ENCODE measurements at regions not wholly inside any gene's neighbourhood (a gene's known extent, or its start where the extent isn't known, plus 50 kb on each side); places are given as distances from the start of the nearest gene placed in this dataset.

DNA sequence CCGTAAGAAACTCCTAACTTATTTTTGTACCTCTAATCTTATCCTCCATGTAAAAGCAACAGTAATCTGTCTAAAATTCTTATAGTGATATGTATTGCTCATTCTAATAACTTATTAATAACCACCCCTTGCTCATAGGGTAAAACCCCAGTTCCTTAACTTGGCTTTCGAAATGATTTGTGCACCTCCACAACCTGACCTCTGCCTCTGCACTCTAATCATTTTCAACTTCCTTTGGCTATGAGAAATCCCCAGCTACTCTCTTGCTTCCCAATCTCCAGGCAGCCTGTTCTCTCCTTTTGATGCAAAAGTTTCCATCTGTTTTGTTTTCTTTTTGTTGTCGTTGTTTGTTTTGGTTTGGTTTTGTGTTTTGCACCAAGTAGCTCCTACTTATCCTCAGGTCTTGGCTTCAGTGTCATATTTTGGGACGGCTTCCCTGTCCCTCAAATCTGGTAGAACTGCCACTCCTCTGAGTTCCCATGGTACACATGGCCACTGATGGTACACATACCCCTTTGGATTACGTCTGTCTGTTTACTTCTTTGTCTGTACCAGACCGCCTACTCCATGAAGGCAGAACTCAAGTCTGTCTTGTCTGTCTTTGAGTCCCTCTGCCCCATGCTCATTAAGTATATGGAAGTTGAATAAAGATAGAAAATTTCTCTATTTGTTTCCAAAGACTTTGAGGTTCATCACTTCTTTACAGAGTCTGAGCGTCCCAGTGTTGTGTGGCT lies 105.6 kb upstream of the TGFBR2 start:
- Histone ChIP-seq H3K4me3 (no peak overlapping the region), H3K36me3 (replicated peaks) (no peaks in the 10 kb centered on the region), H3K27me3 (ENCODE audit: low read depth) (no peaks in the 10 kb centered on the region), H3K9me3 (no peaks in the 10 kb centered on the region), H3K4me1 (no peaks in the 10 kb centered on the region; the same call in none of the 2 replicates)
- no peak for DNase-seq (ENCODE audit: low spot score in 2 of 2)
- in situ Hi-C loops (cut with MboI; ENCODE audit: low sequenced_read_pairs): no loop called here

DNA sequence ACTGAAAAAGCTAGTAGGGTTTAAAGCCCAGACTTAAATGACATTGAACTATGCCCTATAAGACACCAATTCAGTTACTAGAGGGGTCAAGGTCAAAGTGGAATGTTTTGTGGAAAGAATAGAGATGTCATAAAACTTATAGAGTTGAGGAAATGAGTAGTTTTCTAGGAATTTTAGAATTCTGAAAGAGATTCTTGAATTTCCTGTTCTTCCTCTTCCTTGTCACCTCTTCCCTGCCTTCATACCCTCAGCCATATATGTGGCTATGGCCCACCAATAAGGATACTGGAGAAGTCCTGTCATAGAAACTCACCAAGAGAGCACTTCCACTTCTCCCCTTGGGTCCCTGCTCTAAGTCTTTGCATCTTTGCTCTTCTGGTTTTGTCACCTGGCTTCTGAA lies 104.9 kb upstream of the TGFBR2 start:
- Histone ChIP-seq H3K36me3 (replicated peaks) (no peaks in the 10 kb centered on the region), H3K4me1 (no peaks in the 10 kb centered on the region), H3K9me3 (no peaks in the 10 kb centered on the region), H3K4me3 (no peak overlapping the region), H3K27me3 (ENCODE audit: low read depth) (no peaks in the 10 kb centered on the region)
- in situ Hi-C loops (cut with MboI; ENCODE audit: low sequenced_read_pairs): no loop called here
- no peak for DNase-seq (ENCODE audit: low spot score in 2 of 2)

DNA sequence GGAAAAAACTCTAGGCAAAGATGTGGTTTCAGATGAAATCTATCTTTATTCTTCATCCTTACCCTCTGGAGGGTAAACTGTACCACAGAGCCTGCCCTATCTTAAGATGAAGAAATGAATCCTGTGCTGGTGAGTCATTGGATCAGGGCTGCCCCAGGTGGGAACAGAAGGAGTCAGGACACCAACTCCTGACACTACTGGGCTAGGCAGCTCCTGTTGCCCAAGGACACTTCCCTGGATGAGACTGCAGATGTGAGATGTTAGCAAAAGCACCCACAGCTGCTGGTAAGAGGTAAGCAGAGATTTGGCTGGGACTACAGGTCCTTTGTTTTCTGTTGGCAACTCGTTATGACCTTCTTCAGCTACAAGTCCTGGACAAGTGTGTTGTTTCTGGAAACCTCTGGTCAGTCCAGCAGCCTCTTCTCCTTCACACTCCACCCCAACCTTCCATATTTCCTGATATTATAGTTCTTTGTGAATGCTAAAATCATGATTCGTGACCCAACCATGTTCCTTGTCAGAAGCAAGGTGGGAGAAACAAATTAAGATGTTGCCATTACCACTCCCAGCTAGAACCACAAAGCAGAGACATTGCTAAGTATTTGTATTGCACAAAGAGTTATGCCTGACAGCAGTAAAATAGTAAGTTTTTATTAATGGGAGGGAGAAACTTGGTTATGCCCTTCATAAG lies 104.2 kb upstream of the TGFBR2 start:
- Histone ChIP-seq H3K9me3 (no peaks in the 10 kb centered on the region), H3K4me1 (no peaks in the 10 kb centered on the region), H3K4me3 (no peak overlapping the region), H3K27me3 (ENCODE audit: low read depth) (no peaks in the 10 kb centered on the region), H3K36me3 (replicated peaks) (no peaks in the 10 kb centered on the region)
- in situ Hi-C loops (cut with MboI; ENCODE audit: low sequenced_read_pairs): no loop called here
- no peak for DNase-seq (ENCODE audit: low spot score in 2 of 2)

DNA sequence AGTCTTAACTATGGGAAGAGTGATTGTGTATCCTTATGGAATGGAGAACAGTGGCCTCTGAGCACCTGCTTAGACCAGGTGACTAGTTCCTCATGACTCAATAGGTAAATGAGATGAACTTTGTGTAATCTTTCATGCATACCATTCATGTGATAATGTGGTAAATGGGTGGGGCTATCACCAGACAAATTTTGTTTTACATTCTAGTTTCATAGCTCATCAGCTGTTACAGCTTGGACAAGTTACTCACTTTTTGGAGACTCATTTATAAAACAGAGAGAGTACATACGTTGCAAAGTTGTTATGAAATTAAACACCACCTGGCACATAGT lies 103.7 kb upstream of the TGFBR2 start:
- H3K4me3 ChIP-seq: no peak overlapping the region
- in situ Hi-C loops (cut with MboI; ENCODE audit: low sequenced_read_pairs): no loop called here
- no peaks in the 10 kb centered on the region for H3K27me3 ChIP-seq (ENCODE audit: low read depth)
- no peaks in the 10 kb centered on the region for H3K9me3 ChIP-seq
- no peaks in the 10 kb centered on the region for H3K4me1 ChIP-seq
- no peak for DNase-seq (ENCODE audit: low spot score in 2 of 2)
- no peaks in the 10 kb centered on the region for H3K36me3 ChIP-seq (replicated peaks)

DNA sequence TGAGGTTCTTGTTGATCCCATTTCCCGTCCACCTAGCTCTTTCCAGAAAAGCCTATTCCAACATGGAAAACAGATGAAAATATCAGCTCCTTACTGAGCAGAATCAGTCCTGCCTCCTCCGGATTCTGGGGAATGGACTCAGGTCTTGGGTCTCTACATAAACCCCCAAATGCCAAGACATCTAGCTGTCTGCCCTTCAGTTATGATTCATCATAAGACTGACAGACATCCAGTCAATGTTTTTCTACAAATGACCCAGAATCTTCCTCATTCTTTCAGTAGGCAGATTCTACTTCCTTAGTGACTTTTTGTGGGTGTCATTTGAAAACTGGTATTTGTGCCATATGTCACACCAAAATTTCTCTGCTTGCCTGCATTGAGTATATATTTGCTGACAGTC lies 103.0 kb upstream of the TGFBR2 start:
- H3K4me1 ChIP-seq: no peaks in the 10 kb centered on the region
- in situ Hi-C loops (cut with MboI; ENCODE audit: low sequenced_read_pairs): no loop called here
- H3K9me3 ChIP-seq: no peaks in the 10 kb centered on the region
- DNase-seq (ENCODE audit: low spot score in 2 of 2): no peak
- H3K27me3 ChIP-seq (ENCODE audit: low read depth): no peaks in the 10 kb centered on the region
- H3K36me3 ChIP-seq (replicated peaks): no peaks in the 10 kb centered on the region
- H3K4me3 ChIP-seq: no peak overlapping the region

DNA sequence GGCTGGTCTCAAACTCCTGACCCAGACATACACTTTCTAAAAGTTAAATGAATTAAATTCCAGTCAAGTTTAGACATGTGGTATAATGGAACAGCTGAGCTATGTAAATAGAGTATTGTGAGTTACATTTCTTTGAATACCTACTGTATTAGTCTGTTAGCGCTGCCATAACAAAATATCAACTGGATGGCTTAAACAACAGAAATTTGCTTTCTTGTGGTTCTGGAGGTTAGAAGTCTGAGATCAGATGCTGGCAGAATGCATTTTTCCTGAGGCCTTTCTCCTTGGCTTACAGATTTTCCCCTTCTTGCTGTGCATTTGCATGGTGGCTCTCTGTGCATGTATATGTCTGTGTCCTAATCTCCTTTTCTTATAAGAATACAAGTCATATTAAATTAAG lies 101.5 kb upstream of the TGFBR2 start:
- no peaks in the 10 kb centered on the region for H3K27me3 ChIP-seq (ENCODE audit: low read depth)
- H3K9me3 ChIP-seq: no peaks in the 10 kb centered on the region
- in situ Hi-C loops (cut with MboI; ENCODE audit: low sequenced_read_pairs): no loop called here
- H3K4me1 ChIP-seq: no peaks in the 10 kb centered on the region
- H3K36me3 ChIP-seq (replicated peaks): no peaks in the 10 kb centered on the region
- no peak for DNase-seq (ENCODE audit: low spot score in 2 of 2)
- no peak overlapping the region for H3K4me3 ChIP-seq

DNA sequence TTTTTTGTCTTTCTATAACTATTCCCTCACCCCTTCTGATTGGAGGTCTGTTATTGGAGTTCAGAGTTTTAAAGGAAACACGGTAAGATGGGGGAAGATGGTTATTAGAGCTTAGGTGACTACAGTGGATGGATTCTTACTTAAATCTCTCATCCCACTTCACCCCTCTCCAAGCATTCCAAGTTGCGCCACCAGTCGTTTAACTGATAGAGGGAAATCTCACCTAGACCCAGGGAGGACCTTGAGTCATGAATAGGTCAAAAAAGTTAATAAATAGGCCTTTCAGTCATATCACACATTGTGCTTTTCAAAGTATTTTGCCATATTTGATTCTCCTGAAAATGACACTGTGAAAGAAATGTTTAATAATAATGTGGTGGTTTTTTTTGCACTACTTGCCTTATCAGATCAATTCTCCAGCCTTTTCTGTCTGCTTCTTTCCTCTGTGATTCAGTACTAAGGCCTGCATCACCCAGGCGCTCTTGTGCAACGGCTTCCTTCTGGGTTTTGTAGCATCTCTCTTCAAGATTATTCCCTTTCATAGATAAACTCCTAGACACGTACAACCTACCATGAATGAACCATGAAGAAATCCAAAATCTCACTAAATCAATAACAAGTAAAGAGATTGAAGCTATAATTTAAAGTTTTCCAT lies 100.4 kb upstream of the TGFBR2 start:
- in situ Hi-C loops (cut with MboI; ENCODE audit: low sequenced_read_pairs): no loop called here
- Histone ChIP-seq H3K4me1 (no peaks in the 10 kb centered on the region), H3K9me3 (no peaks in the 10 kb centered on the region), H3K27me3 (ENCODE audit: low read depth) (no peaks in the 10 kb centered on the region), H3K36me3 (replicated peaks) (no peaks in the 10 kb centered on the region), H3K4me3 (no peak overlapping the region)
- no peak for DNase-seq (ENCODE audit: low spot score in 2 of 2)

DNA sequence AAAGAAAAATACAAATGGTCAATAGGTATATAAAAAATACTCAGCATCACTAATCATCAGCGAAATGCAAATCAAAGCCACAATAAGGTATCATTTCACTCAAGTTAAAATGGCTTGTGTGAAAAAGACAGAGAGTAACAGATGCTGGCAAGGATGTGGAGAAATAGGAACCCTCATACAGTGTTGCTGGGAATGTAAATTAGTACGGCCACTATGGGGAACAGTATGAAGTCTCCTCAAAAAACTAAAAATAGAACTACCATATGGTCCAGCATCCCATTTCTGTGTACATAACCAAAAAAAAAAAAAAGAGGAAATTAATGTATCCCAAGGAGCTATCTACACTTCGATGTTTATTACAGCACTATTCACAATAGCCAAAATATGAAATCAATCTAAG lies 98.1 kb upstream of the TGFBR2 start:
- Histone ChIP-seq H3K36me3 (replicated peaks) (no peaks in the 10 kb centered on the region), H3K4me3 (no peak overlapping the region), H3K4me1 (no peaks in the 10 kb centered on the region), H3K9me3 (no peaks in the 10 kb centered on the region), H3K27me3 (ENCODE audit: low read depth) (no peaks in the 10 kb centered on the region)
- in situ Hi-C loops (cut with MboI; ENCODE audit: low sequenced_read_pairs): no loop called here
- no peak for DNase-seq (ENCODE audit: low spot score in 2 of 2)

DNA sequence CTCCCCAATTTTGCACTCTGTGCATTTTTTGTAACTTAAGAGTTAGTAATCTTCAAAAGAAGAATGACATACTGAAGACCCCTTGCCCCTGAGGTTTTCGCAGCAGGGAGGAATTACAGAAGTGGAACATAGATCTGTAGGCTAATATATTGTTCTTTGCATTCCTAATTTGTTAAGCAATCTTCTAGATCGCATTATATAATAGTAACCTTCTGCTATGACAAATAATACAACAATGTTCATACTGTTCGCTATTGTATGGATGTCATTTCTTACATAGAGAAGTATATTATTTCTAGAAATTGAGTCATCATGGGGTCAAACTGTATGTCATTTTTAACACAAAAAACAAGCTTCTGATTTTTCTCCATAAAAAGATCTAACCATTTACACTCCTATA lies 95.8 kb upstream of the TGFBR2 start:
- in situ Hi-C loops (cut with MboI; ENCODE audit: low sequenced_read_pairs): no loop called here
- DNase-seq (ENCODE audit: low spot score in 2 of 2): no peak
- Histone ChIP-seq H3K36me3 (replicated peaks) (no peaks in the 10 kb centered on the region), H3K4me1 (no peaks in the 10 kb centered on the region), H3K27me3 (ENCODE audit: low read depth) (no peaks in the 10 kb centered on the region), H3K9me3 (no peaks in the 10 kb centered on the region), H3K4me3 (no peak overlapping the region)

DNA sequence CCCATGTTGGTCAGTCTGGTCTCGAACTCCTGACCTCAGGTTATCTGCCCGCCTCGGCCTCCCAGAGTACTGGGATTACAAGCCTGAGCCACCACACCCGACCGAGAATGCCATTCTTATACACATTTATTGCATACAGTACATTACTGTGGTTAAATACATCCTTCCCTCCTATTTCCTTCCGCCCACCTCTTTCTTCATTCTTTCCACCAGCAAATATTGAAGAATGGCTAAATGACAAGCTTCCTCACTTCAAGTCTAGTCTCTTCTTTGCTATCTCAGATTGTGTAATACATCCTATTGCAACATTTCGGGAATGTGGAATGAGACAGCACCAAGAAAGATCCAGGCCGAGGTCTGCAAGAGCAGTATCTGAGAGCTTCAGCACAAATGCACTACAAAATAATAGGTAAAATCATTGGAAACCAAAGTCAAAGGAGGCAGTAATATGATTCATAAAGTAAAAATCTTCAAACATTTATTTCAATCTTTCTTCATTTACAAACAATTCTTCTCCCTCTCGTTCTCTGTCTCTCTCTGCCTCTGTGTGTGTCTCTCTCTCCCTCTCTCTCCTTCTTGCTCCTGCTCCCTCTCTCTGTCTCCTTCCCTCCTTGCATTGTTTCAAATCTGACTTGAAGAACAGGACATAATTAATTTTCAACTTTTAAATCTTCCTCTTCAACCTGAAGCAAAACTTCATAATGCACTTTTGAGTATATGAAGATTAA lies 94.7 kb upstream of the TGFBR2 start:
- DNase-seq (ENCODE audit: low spot score in 2 of 2): no peak
- Histone ChIP-seq H3K9me3 (no peaks in the 10 kb centered on the region), H3K4me1 (no peaks in the 10 kb centered on the region), H3K4me3 (no peak overlapping the region), H3K36me3 (replicated peaks) (no peaks in the 10 kb centered on the region), H3K27me3 (ENCODE audit: low read depth) (no peaks in the 10 kb centered on the region)
- in situ Hi-C loops (cut with MboI; ENCODE audit: low sequenced_read_pairs): no loop called here

DNA sequence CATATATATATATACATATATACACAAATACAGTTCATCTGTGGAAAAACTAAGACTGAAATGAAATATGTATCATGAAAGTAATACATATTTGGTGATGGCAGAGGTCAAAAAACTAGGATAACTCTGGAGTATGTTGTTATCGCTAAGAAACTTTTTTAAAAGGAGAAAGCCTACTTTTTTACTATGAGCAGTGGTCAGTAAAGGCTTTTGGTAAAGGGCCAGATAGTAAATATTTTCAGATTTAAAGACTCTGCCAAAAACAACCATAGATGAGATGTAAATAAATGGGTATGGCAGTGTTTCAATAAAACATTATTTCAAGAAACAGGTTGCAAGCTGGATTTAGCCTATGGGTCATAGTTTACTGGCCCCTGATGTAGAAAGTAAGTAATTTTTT lies 93.8 kb upstream of the TGFBR2 start:
- H3K4me3 ChIP-seq: no peak overlapping the region
- H3K9me3 ChIP-seq: no peaks in the 10 kb centered on the region
- H3K4me1 ChIP-seq: no peaks in the 10 kb centered on the region
- in situ Hi-C loops (cut with MboI; ENCODE audit: low sequenced_read_pairs): no loop called here
- DNase-seq (ENCODE audit: low spot score in 2 of 2): no peak
- H3K27me3 ChIP-seq (ENCODE audit: low read depth): no peaks in the 10 kb centered on the region
- no peaks in the 10 kb centered on the region for H3K36me3 ChIP-seq (replicated peaks)

DNA sequence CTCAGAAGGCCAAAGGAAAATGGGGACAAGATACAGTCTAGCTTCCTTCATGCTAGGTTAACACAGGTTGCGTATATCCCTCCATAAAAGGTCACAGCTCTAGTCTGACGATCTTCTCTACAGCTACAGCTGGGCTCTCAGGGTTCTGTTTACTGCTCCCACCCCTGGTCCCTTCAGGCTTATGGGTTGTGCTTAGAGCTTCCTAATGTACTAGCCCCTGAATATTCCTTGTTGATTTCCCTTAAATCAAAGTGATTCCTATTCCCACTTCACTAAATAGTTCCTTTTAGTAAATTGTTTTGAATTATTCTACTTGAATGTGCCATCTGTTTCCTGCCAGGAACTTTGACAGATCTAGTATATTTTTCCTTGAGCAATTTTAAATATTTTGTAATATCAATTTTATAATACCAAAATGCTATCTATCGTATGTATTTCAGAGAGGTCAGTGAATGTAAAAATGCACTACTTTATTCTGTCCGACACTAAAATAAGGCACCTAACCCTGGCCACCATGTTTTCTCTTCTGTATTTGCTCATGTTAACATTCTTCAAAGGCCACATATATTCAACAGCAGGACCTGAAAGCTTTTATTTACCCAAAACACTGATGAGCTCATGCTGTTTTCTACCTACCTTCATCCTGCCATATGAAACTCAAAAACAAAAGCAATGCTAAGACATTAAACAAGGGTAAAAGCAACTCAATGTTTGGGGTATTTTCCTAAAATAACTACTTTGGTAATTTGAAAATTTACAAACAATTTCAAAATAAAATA lies 92.8 kb upstream of the TGFBR2 start:
- in situ Hi-C loops (cut with MboI; ENCODE audit: low sequenced_read_pairs): no loop called here
- H3K27me3 ChIP-seq (ENCODE audit: low read depth): no peaks in the 10 kb centered on the region
- no peaks in the 10 kb centered on the region for H3K36me3 ChIP-seq (replicated peaks)
- no peak overlapping the region for H3K4me3 ChIP-seq
- DNase-seq (ENCODE audit: low spot score in 2 of 2): no peak
- no peaks in the 10 kb centered on the region for H3K9me3 ChIP-seq
- no peaks in the 10 kb centered on the region for H3K4me1 ChIP-seq

DNA sequence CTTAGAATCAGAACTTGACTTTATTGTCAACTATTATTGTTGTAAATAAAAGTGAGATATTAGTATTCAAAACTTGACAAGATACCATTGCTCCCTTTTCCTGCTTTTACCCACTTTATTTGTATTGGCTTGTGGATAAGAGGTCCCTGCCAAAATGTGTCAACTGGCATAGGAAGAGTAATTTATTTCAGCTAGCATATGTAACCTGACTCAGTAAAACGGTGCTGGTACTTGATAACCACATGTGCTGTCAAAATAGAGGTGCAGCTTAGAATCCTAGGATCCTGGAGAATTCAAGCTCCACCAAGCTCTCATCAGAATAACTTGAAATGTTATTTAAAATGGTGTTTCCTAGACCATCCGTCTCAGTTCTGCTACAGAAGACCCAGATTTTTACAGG lies 90.2 kb upstream of the TGFBR2 start:
- Histone ChIP-seq H3K36me3 (replicated peaks) (no peaks in the 10 kb centered on the region), H3K9me3 (no peaks in the 10 kb centered on the region), H3K4me1 (no peaks in the 10 kb centered on the region), H3K4me3 (no peak overlapping the region), H3K27me3 (ENCODE audit: low read depth) (no peaks in the 10 kb centered on the region)
- no peak for DNase-seq (ENCODE audit: low spot score in 2 of 2)
- in situ Hi-C loops (cut with MboI; ENCODE audit: low sequenced_read_pairs): no loop called here
